ENCODE measurements at regions not wholly inside any gene's neighbourhood (a gene's known extent, or its start where the extent isn't known, plus 50 kb on each side); places are given as distances from the start of the nearest gene placed in this dataset.

- no peaks in the 10 kb centered on the region; the same call in 1 of the 2 replicates for H3K27me3 Mint-ChIP-seq (ENCODE audit: low read depth)
- Histone ChIP-seq H2BK5ac (ENCODE audit: insufficient read length, low read length) (no peak overlapping the region), H3K9me3 (ENCODE audit: control insufficient read depth, low read depth, low read length) (no peaks in the 10 kb centered on the region), H3K14ac (ENCODE audit: insufficient read depth, low read length) (no peak overlapping the region), H3K4me2 (ENCODE audit: insufficient read depth, insufficient read length, low read length) (no peak overlapping the region), H3K79me2 (ENCODE audit: insufficient read depth, low read length) (no peaks in the 10 kb centered on the region), H3T11ph (ENCODE audit: low read length) (no peak overlapping the region), H2BK12ac (ENCODE audit: insufficient read length, low read depth, low read length) (no peak overlapping the region), H2AK5ac (ENCODE audit: insufficient read length, low read length) (no peak overlapping the region), H3K23ac (ENCODE audit: insufficient read length, low read depth, low read length) (no peak overlapping the region), H3K56ac (ENCODE audit: insufficient read length, low read depth, low read length) (no peak overlapping the region), H2BK20ac (ENCODE audit: low read depth, low read length, poor library complexity, severe bottlenecking) (no peak overlapping the region), H4K8ac (replicated peaks; ENCODE audit: insufficient read length, low read depth, low read length) (no peak overlapping the region), H2AFZ (ENCODE audit: low read length) (no peak overlapping the region), H3K4ac (ENCODE audit: low read depth, low read length) (no peak overlapping the region), H2BK120ac (ENCODE audit: low read depth, low read length, poor library complexity, severe bottlenecking) (no peak overlapping the region), H4K20me1 (ENCODE audit: control insufficient read depth, insufficient read depth, insufficient read length) (no peaks in the 10 kb centered on the region), H3K27ac (ENCODE audit: insufficient read length, low read depth, low read length) (no peak overlapping the region), H2BK15ac (ENCODE audit: low read depth, low read length) (no peak overlapping the region), H3K23me2 (ENCODE audit: insufficient read length, low read depth, low read length, poor library complexity, severe bottlenecking) (no peaks in the 10 kb centered on the region), H3K27me3 (ENCODE audit: insufficient read depth, low read length) (no peaks in the 10 kb centered on the region), H3K4me1 (ENCODE audit: insufficient read depth, low read length) (no peaks in the 10 kb centered on the region), H4K5ac (ENCODE audit: insufficient read length, low read depth, low read length) (no peak overlapping the region), H3K79me1 (ENCODE audit: insufficient read depth, low read depth, low read length, poor library complexity, severe bottlenecking) (no peaks in the 10 kb centered on the region), H4K91ac (ENCODE audit: insufficient read length, low read depth, low read length) (no peak overlapping the region), H3K9ac (ENCODE audit: extremely low read depth, insufficient read length, low read length) (no peak overlapping the region), H3K18ac (ENCODE audit: insufficient read length, low read depth, low read length) (no peak overlapping the region)
- no peak for DNase-seq
- H3K9me3 Mint-ChIP-seq: no peaks in the 10 kb centered on the region
- H3K4me1 Mint-ChIP-seq: peaks cover 6% of the 10 kb centered on the region in 2 experiments
- H3K27ac Mint-ChIP-seq: no peak overlapping the region
- H3K4me3 Mint-ChIP-seq: no peak overlapping the region
- peak; percentile 84 for TF ChIP-seq CTCF (conservative IDR thresholded peaks at IDR 0.05)
- no CpG with 5 or more reads among the region's 2 CpGs for WGBS (ENCODE audit: extremely low coverage, insufficient read length, low lambda C conversion rate)
- H3K36me3 Mint-ChIP-seq (ENCODE audit: insufficient read depth in 1 of 3, low read depth in 3 of 3): no peaks in the 10 kb centered on the region
These were observed 1108.1 kb downstream of the PCDH19 start for GRCh38 chrX:99301990-99302389.

Data from H9 (cell line).